CD14-positive monocyte (primary cell): ENCODE measurements at regions not wholly inside any gene's neighbourhood (a gene's known extent, or its start where the extent isn't known, plus 50 kb on each side); places are given as distances from the start of the nearest gene placed in this dataset.

ENCODE experiments used
- DNase-seq, 3 donors: peaks; one replicate each; pipeline ENCODE4 v3.0.0-alpha.2; 2011 to 2022
- H2AFZ ChIP-seq: 2 replicates; pipeline ENCODE4 v1.6.0; 2012; ENCODE audit warnings: mild to moderate bottlenecking, low read depth, low read length, inconsistent platforms; ENCODE audit not compliant: insufficient read depth, poor library complexity, severe bottlenecking
- H3K27ac ChIP-seq, 2 donors: 1 replicate in 1 of 2; 2 replicates in 1 of 2; pipeline ENCODE4 v1.5.1; 2012 to 2013; ENCODE audit warnings: low read length in 2 of 2, control low read depth in 1 of 2, inconsistent platforms in 1 of 2, low read depth in 1 of 2, mild to moderate bottlenecking in 1 of 2
- H3K27me3 ChIP-seq, 2 donors: one replicate each; pipeline versions ENCODE4 v1.6.0 to v1.6.1; 2011 to 2013; ENCODE audit warnings: low read length in 2 of 2; ENCODE audit not compliant: control insufficient read depth in 2 of 2, insufficient read depth in 2 of 2
- H3K36me3 ChIP-seq, 2 donors: replicated peaks in 1 of 2; 1 replicate in 1 of 2; 2 replicates in 1 of 2; pipeline versions ENCODE4 v1.5.1 to v1.6.1; 2012 to 2013; ENCODE audit warnings: low read length in 2 of 2, control low read depth in 1 of 2, inconsistent platforms in 1 of 2, mild to moderate bottlenecking in 1 of 2; ENCODE audit not compliant: insufficient read depth in 2 of 2, control insufficient read depth in 1 of 2
- H3K4me1 ChIP-seq, 2 donors: 1 replicate in 1 of 2; 2 replicates in 1 of 2; pipeline versions ENCODE4 v1.5.1 to v1.6.1; 2012 to 2013; ENCODE audit warnings: low read length in 2 of 2, control low read depth in 1 of 2, inconsistent platforms in 1 of 2, mild to moderate bottlenecking in 1 of 2, moderate library complexity in 1 of 2; ENCODE audit not compliant: insufficient read depth in 2 of 2, control insufficient read depth in 1 of 2
- H3K4me2 ChIP-seq: replicated peaks from 2 replicates; pipeline ENCODE3; 2012; ENCODE audit warnings: low read length, moderate library complexity, mild to moderate bottlenecking; ENCODE audit not compliant: poor library complexity, severe bottlenecking; ENCODE audit errors: extremely low read depth
- H3K4me3 ChIP-seq, 3 experiments: fragments of 200-600 bp in 1 of 3; sonication (generic) in 1 of 3; replicated peaks in 1 of 3; 1 replicate in 2 of 3; 2 replicates in 1 of 3; pipeline ENCODE4 v1.5.1; 2011 to 2013; ENCODE audit warnings: low read length in 3 of 3, mild to moderate bottlenecking in 3 of 3, control low read depth in 2 of 3, low read depth in 2 of 3, inconsistent platforms in 1 of 3, moderate library complexity in 1 of 3
- H3K79me2 ChIP-seq: 2 replicates; pipeline ENCODE4 v1.6.0; 2012; ENCODE audit warnings: mild to moderate bottlenecking, control low read depth, inconsistent platforms, low read length, moderate library complexity; ENCODE audit not compliant: insufficient read depth
- H3K9ac ChIP-seq: 2 replicates; pipeline ENCODE4 v1.6.0; 2017; ENCODE audit warnings: low read length, mild to moderate bottlenecking; ENCODE audit not compliant: insufficient read depth, poor library complexity, severe bottlenecking
- H3K9me3 ChIP-seq, 2 donors: replicated peaks in 1 of 2; 1 replicate in 1 of 2; 2 replicates in 1 of 2; pipeline versions ENCODE4 v1.5.1 to v1.6.1; 2012 to 2013; ENCODE audit warnings: low read length in 2 of 2, control low read depth in 1 of 2; ENCODE audit not compliant: control insufficient read depth in 1 of 2, insufficient read depth in 1 of 2
- H4K20me1 ChIP-seq: 2 replicates; pipeline ENCODE4 v1.6.0; 2012; ENCODE audit warnings: mild to moderate bottlenecking, low read length, control low read depth, moderate library complexity; ENCODE audit not compliant: insufficient read depth
- H3K27ac Mint-ChIP-seq, 7 donors: one replicate each; pipeline ENCODE4 v1.8.0; 2020; ENCODE audit warnings: mild to moderate bottlenecking in 7 of 7, mixed read lengths in 7 of 7, moderate library complexity in 6 of 7, inconsistent platforms in 2 of 7
- H3K27me3 Mint-ChIP-seq, 3 donors: one replicate each; pipeline ENCODE4 v1.8.0; 2021 to 2022; ENCODE audit warnings: low read depth in 3 of 3, mild to moderate bottlenecking in 3 of 3, mixed read lengths in 3 of 3, moderate library complexity in 3 of 3, inconsistent platforms in 1 of 3
- H3K36me3 Mint-ChIP-seq, 2 donors: one replicate each; pipeline ENCODE4 v1.8.0; 2020; ENCODE audit warnings: mixed read lengths in 2 of 2, inconsistent platforms in 1 of 2, mild to moderate bottlenecking in 1 of 2
- H3K4me1 Mint-ChIP-seq: one replicate; pipeline ENCODE4 v1.8.0; 2020; ENCODE audit warnings: mild to moderate bottlenecking, mixed read lengths
- H3K4me3 Mint-ChIP-seq, 2 donors: one replicate each; pipeline ENCODE4 v1.8.0; 2020; ENCODE audit warnings: mild to moderate bottlenecking in 2 of 2, mixed read lengths in 2 of 2, moderate library complexity in 1 of 2
- H3K9me3 Mint-ChIP-seq, 7 donors: one replicate each; pipeline ENCODE4 v1.8.0; 2020 to 2022; ENCODE audit warnings: mixed read lengths in 7 of 7, mild to moderate bottlenecking in 6 of 7, moderate library complexity in 6 of 7, inconsistent platforms in 2 of 7
- CTCF ChIP-seq: fragments of 200-600 bp; IDR thresholded peaks from one replicate; pipeline ENCODE4 v1.8.0; 2022; ENCODE audit warnings: antibody characterized with exemption, mild to moderate bottlenecking
- WGBS: methylation state at CpG from one replicate; pipeline ENCODE4 v1.1.5; 2013; ENCODE audit warnings: missing lambda C conversion rate; ENCODE audit not compliant: insufficient coverage; 5-methylcytosine and 5-hydroxymethylcytosine counted together
- intact Hi-C, 2 donors: fragments of 100-400 bp; cut with micrococcal nuclease; formaldehyde crosslinking; loops; one replicate each; pipeline versions ENCODE4 v1.15.0 to v1.15.1; 2023

DNA sequence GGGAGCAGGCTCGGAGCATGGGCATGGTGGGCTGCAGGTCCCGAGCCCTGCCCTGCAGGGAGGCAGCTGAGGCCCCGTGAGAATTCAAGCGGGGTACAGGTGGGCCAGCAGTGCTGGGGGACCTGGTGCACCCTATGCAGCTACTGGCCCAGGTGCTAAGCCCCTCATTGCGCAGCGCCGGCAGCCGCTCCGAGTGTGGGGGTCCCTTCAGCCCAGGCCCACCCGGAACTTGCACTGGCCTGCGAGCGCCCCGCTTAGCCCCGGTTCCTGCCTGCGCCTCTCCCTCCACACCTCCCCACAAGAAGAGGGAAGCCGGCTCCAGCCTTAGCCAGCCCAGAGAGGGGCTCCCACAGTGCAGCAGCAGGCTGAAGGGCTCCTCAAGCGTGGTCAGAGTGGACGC lies 250.7 kb downstream of the CRPPA start:
- no peak for TF ChIP-seq CTCF
- WGBS, result over 99% methylated on average over 10 of the region's 18 CpGs
- Histone ChIP-seq H3K36me3 (no peaks in the 10 kb centered on the region), H3K9ac (no peak overlapping the region), H3K4me1 (peaks cover 0 to 3% of the 10 kb centered on the region in 2 donors), H4K20me1 (no peaks in the 10 kb centered on the region), H3K79me2 (no peaks in the 10 kb centered on the region), H3K27ac (no peak overlapping the region), H3K27me3 (no peaks in the 10 kb centered on the region), H2AFZ (no peak overlapping the region), H3K9me3 (peaks cover 0 to 9% of the 10 kb centered on the region in 2 donors), H3K4me2 (no peak overlapping the region), H3K4me3 (no peak overlapping the region)
- H3K4me1 Mint-ChIP-seq, result peaks cover 5% of the 10 kb centered on the region
- H3K9me3 Mint-ChIP-seq, result peaks cover 2 to 15% (median 10%) of the 10 kb centered on the region in 7 donors
- H3K27me3 Mint-ChIP-seq, result no peaks in the 10 kb centered on the region
- no peak overlapping the region for H3K4me3 Mint-ChIP-seq
- intact Hi-C loops, result no loop called here
- DNase-seq, result no peak
- H3K36me3 Mint-ChIP-seq, result no peaks in the 10 kb centered on the region
- H3K27ac Mint-ChIP-seq, result no peak overlapping the region

DNA sequence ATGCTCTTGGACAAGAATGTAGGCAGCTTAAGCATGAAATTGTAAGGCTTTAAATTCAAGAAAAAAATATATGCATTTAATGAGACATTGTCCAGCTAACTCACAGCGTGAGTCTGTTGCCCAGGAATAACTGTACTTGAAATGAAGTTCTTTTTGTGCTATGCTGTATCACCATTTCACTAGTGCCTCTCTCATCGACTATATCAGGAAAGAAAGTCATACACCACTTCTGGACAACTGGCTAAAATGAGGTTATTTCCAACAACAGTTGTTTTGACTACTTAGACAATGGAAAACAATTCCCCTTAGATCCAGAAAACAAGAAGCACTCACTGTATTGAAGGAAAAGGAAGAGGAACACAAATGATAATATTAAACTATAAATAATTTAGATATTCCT lies 251.8 kb downstream of the CRPPA start:
- no peak overlapping the region for H3K27ac ChIP-seq
- no peak for TF ChIP-seq CTCF
- H3K4me2 ChIP-seq, result no peak overlapping the region
- Mint-ChIP-seq H3K27ac (no peak overlapping the region), H3K36me3 (no peaks in the 10 kb centered on the region), H3K4me3 (no peak overlapping the region), H3K27me3 (no peaks in the 10 kb centered on the region), H3K4me1 (peaks cover 5% of the 10 kb centered on the region), H3K9me3 (peaks cover 6 to 16% (median 10%) of the 10 kb centered on the region in 7 donors)
- no peaks in the 10 kb centered on the region for H4K20me1 ChIP-seq
- no peaks in the 10 kb centered on the region for H3K27me3 ChIP-seq
- H3K4me3 ChIP-seq, result no peak overlapping the region
- H3K9me3 ChIP-seq, result peaks cover 0 to 9% of the 10 kb centered on the region in 2 donors
- peaks cover 0 to 3% of the 10 kb centered on the region in 2 donors for H3K4me1 ChIP-seq
- intact Hi-C loops, result no loop called here
- no peaks in the 10 kb centered on the region for H3K36me3 ChIP-seq
- H2AFZ ChIP-seq, result no peak overlapping the region
- no peaks in the 10 kb centered on the region for H3K79me2 ChIP-seq
- DNase-seq, result no peak
- H3K9ac ChIP-seq, result no peak overlapping the region
- WGBS, result no CpG with 5 or more reads among the region's 2 CpGs
